ENCODE measurements at regions not wholly inside any gene's neighbourhood (a gene's known extent, or its start where the extent isn't known, plus 50 kb on each side); places are given as distances from the start of the nearest gene placed in this dataset.
"Not testable (repeated sequence)": the region's sequence is repeated elsewhere in the genome, so short reads cannot be mapped to it uniquely, and the experiment has no call there.

- no peaks in the 10 kb centered on the region for H3K4me1 ChIP-seq (ENCODE audit: control insufficient read depth, insufficient read depth, low read length)
- no peaks in the 10 kb centered on the region for H3K27me3 ChIP-seq (ENCODE audit: control insufficient read depth, insufficient read depth, low read length)
- H3K36me3 ChIP-seq (ENCODE audit: control insufficient read depth, insufficient read depth, low read length): no peaks in the 10 kb centered on the region
- no peak for DNase-seq (ENCODE audit: low read depth in 4 of 6, low spot score in 6 of 6)
- H3K9me3 ChIP-seq (ENCODE audit: control insufficient read depth, insufficient read depth, low read length): no peaks in the 10 kb centered on the region
- 88% methylated on average over 6 of the region's 6 CpGs for WGBS (ENCODE audit: insufficient coverage)
- no peak overlapping the region for H3K27ac ChIP-seq (ENCODE audit: low read depth, low read length)
- H3K4me3 ChIP-seq (ENCODE audit: low read depth, low read length): no peak overlapping the region
These were observed 131.6 kb upstream of the ETV3 start for GRCh38 chr1:157269656-157270375.

DNA sequence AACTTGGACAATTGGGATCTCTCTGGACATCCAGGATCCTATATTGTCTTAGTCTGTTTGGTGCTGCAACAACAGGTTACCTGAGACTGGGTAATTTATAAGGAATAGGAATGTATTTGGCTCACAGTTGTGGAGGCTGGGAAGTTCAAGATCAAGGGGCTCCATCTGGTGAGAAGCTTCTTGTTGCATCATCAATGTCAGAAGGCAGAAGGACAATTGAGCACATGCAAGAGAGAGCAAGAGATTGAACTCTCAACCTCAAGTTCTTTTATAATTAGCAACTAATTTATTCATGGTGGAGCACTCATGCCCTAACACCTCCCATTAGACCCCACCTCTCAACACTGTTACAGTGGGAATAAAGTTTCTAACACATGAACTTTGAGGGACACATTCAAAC, 124.7 kb upstream of the ETV3 start:
- no peaks in the 10 kb centered on the region for H3K36me3 ChIP-seq (ENCODE audit: control insufficient read depth, insufficient read depth, low read length)
- H3K4me3 ChIP-seq (ENCODE audit: low read depth, low read length): no peak overlapping the region
- H3K4me1 ChIP-seq (ENCODE audit: control insufficient read depth, insufficient read depth, low read length): no peaks in the 10 kb centered on the region
- H3K9me3 ChIP-seq (ENCODE audit: control insufficient read depth, insufficient read depth, low read length): no peaks in the 10 kb centered on the region
- DNase-seq (ENCODE audit: low read depth in 4 of 6, low spot score in 6 of 6): no peak
- H3K27me3 ChIP-seq (ENCODE audit: control insufficient read depth, insufficient read depth, low read length): no peaks in the 10 kb centered on the region
- no peak overlapping the region for H3K27ac ChIP-seq (ENCODE audit: low read depth, low read length)

GRCh38 chr1:157262422-157262821, 124.2 kb upstream of the ETV3 start:
- Histone ChIP-seq H3K36me3 (ENCODE audit: control insufficient read depth, insufficient read depth, low read length) (no peaks in the 10 kb centered on the region), H3K4me1 (ENCODE audit: control insufficient read depth, insufficient read depth, low read length) (no peaks in the 10 kb centered on the region), H3K27ac (ENCODE audit: low read depth, low read length) (no peak overlapping the region), H3K4me3 (ENCODE audit: low read depth, low read length) (no peak overlapping the region), H3K27me3 (ENCODE audit: control insufficient read depth, insufficient read depth, low read length) (no peaks in the 10 kb centered on the region), H3K9me3 (ENCODE audit: control insufficient read depth, insufficient read depth, low read length) (no peaks in the 10 kb centered on the region)
- DNase-seq (ENCODE audit: low read depth in 4 of 6, low spot score in 6 of 6): no peak
- WGBS (ENCODE audit: insufficient coverage): 81% methylated on average over 2 of the region's 2 CpGs

- H3K27ac ChIP-seq (ENCODE audit: low read depth, low read length); H3K27me3 ChIP-seq (ENCODE audit: control insufficient read depth, insufficient read depth, low read length); H3K4me3 ChIP-seq (ENCODE audit: low read depth, low read length); H3K36me3 ChIP-seq (ENCODE audit: control insufficient read depth, insufficient read depth, low read length); DNase-seq (ENCODE audit: low read depth in 4 of 6, low spot score in 6 of 6); H3K9me3 ChIP-seq (ENCODE audit: control insufficient read depth, insufficient read depth, low read length); H3K4me1 ChIP-seq (ENCODE audit: control insufficient read depth, insufficient read depth, low read length): not testable (repeated sequence)
- WGBS (ENCODE audit: insufficient coverage): no CpG with 5 or more reads among the region's 3 CpGs
These were observed 117.7 kb upstream of the ETV3 start for GRCh38 chr1:157255891-157256290.

DNA sequence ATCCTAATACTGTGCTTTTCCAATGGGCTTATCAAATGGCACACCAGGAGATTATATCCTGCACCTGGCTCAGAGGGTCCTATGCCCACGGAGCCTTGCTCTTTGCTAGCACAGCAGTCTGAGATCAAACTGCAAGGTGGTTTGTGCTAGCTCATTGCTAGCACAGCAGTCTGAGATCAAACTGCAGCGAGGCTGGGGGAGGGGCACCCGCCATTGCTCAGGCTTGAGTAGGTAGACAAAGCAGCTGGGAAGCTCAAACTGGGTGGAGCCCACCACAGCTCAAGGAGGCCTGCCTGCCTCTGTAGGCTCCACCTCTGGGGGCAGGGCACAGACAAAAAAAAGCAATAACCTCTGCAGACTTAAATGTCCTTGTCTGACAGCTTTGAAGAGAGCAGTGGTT, 116.0 kb upstream of the ETV3 start:
- not testable (repeated sequence) for H3K9me3 ChIP-seq (ENCODE audit: control insufficient read depth, insufficient read depth, low read length); H3K36me3 ChIP-seq (ENCODE audit: control insufficient read depth, insufficient read depth, low read length); H3K27me3 ChIP-seq (ENCODE audit: control insufficient read depth, insufficient read depth, low read length); H3K4me1 ChIP-seq (ENCODE audit: control insufficient read depth, insufficient read depth, low read length); H3K4me3 ChIP-seq (ENCODE audit: low read depth, low read length); H3K27ac ChIP-seq (ENCODE audit: low read depth, low read length); DNase-seq (ENCODE audit: low read depth in 4 of 6, low spot score in 6 of 6)
- WGBS (ENCODE audit: insufficient coverage): 83% methylated on average over 3 of the region's 3 CpGs

DNA sequence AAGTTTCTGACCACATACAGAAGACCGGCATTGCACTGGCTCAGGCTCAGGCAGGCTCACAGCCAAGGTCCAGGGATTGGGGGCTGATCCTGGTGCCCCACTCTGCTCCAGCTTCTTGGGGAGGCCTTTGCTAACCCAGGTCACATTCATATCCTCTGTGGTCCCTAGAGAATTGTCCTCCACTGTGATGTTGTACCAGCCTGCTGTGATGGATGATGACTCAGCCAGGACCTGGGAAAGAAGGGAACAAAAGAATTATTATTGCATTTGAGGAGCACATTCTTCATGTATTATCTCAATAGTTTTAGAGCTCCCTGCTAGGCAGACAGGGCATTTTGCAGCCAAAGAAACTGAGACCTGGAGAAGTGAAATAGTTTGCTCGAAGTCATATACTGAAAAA, 114.3 kb upstream of the ETV3 start:
- Histone ChIP-seq H3K4me3 (ENCODE audit: low read depth, low read length) (no peak overlapping the region), H3K4me1 (ENCODE audit: control insufficient read depth, insufficient read depth, low read length) (no peaks in the 10 kb centered on the region), H3K27ac (ENCODE audit: low read depth, low read length) (no peak overlapping the region), H3K36me3 (ENCODE audit: control insufficient read depth, insufficient read depth, low read length) (no peaks in the 10 kb centered on the region), H3K9me3 (ENCODE audit: control insufficient read depth, insufficient read depth, low read length) (no peaks in the 10 kb centered on the region), H3K27me3 (ENCODE audit: control insufficient read depth, insufficient read depth, low read length) (no peaks in the 10 kb centered on the region)
- no peak for DNase-seq (ENCODE audit: low read depth in 4 of 6, low spot score in 6 of 6)
- WGBS (ENCODE audit: insufficient coverage): 100% methylated on average over 2 of the region's 2 CpGs

- no peaks in the 10 kb centered on the region for H3K27me3 ChIP-seq (ENCODE audit: control insufficient read depth, insufficient read depth, low read length)
- no peak overlapping the region for H3K4me3 ChIP-seq (ENCODE audit: low read depth, low read length)
- WGBS (ENCODE audit: insufficient coverage): 80% methylated on average over 1 of the region's 1 CpG
- DNase-seq (ENCODE audit: low read depth in 4 of 6, low spot score in 6 of 6): no peak
- H3K9me3 ChIP-seq (ENCODE audit: control insufficient read depth, insufficient read depth, low read length): no peaks in the 10 kb centered on the region
- H3K27ac ChIP-seq (ENCODE audit: low read depth, low read length): no peak overlapping the region
- no peaks in the 10 kb centered on the region for H3K36me3 ChIP-seq (ENCODE audit: control insufficient read depth, insufficient read depth, low read length)
- no peaks in the 10 kb centered on the region for H3K4me1 ChIP-seq (ENCODE audit: control insufficient read depth, insufficient read depth, low read length)
These were observed 111.5 kb upstream of the ETV3 start for GRCh38 chr1:157249739-157250138.

GRCh38 chr1:157249326-157249725, 111.1 kb upstream of the ETV3 start:
- no peaks in the 10 kb centered on the region for H3K9me3 ChIP-seq (ENCODE audit: control insufficient read depth, insufficient read depth, low read length)
- no peak for DNase-seq (ENCODE audit: low read depth in 4 of 6, low spot score in 6 of 6)
- no peak overlapping the region for H3K4me3 ChIP-seq (ENCODE audit: low read depth, low read length)
- no peak overlapping the region for H3K27ac ChIP-seq (ENCODE audit: low read depth, low read length)
- H3K4me1 ChIP-seq (ENCODE audit: control insufficient read depth, insufficient read depth, low read length): no peaks in the 10 kb centered on the region
- no CpG with 5 or more reads among the region's 2 CpGs for WGBS (ENCODE audit: insufficient coverage)
- H3K27me3 ChIP-seq (ENCODE audit: control insufficient read depth, insufficient read depth, low read length): no peaks in the 10 kb centered on the region
- H3K36me3 ChIP-seq (ENCODE audit: control insufficient read depth, insufficient read depth, low read length): no peaks in the 10 kb centered on the region

- not testable (repeated sequence) for H3K27ac ChIP-seq (ENCODE audit: low read depth, low read length); H3K27me3 ChIP-seq (ENCODE audit: control insufficient read depth, insufficient read depth, low read length); H3K4me3 ChIP-seq (ENCODE audit: low read depth, low read length); H3K9me3 ChIP-seq (ENCODE audit: control insufficient read depth, insufficient read depth, low read length); H3K36me3 ChIP-seq (ENCODE audit: control insufficient read depth, insufficient read depth, low read length); H3K4me1 ChIP-seq (ENCODE audit: control insufficient read depth, insufficient read depth, low read length); DNase-seq (ENCODE audit: low read depth in 4 of 6, low spot score in 6 of 6)
- no CpG with 5 or more reads among the region's 2 CpGs for WGBS (ENCODE audit: insufficient coverage)
These were observed 109.5 kb upstream of the ETV3 start for GRCh38 chr1:157247764-157248049.

- H3K4me3 ChIP-seq (ENCODE audit: low read depth, low read length): no peak overlapping the region
- H3K4me1 ChIP-seq (ENCODE audit: control insufficient read depth, insufficient read depth, low read length): no peaks in the 10 kb centered on the region
- no peaks in the 10 kb centered on the region for H3K36me3 ChIP-seq (ENCODE audit: control insufficient read depth, insufficient read depth, low read length)
- DNase-seq (ENCODE audit: low read depth in 4 of 6, low spot score in 6 of 6): no peak
- no peak overlapping the region for H3K27ac ChIP-seq (ENCODE audit: low read depth, low read length)
- H3K27me3 ChIP-seq (ENCODE audit: control insufficient read depth, insufficient read depth, low read length): no peaks in the 10 kb centered on the region
- WGBS (ENCODE audit: insufficient coverage): no CpG with 5 or more reads among the region's 2 CpGs
- no peaks in the 10 kb centered on the region for H3K9me3 ChIP-seq (ENCODE audit: control insufficient read depth, insufficient read depth, low read length)
These were observed 109.0 kb upstream of the ETV3 start for GRCh38 chr1:157247005-157247763.

All from spinal cord (tissue), 9 donors.